RWPE2 (cell line): ENCODE measurements at regions not wholly inside any gene's neighbourhood (a gene's known extent, or its start where the extent isn't known, plus 50 kb on each side); places are given as distances from the start of the nearest gene placed in this dataset.

ENCODE experiments used
- ATAC-seq: fragments of 200-7000 bp; cut with Tn5 transposase; 3 replicates; pipeline ENCODE4 v1.9.1; 2021; ENCODE audit warnings: low read depth
- DNase-seq: peaks from one replicate; pipeline ENCODE4 v3.0.0-alpha.2; 2020; ENCODE audit warnings: low spot score
- H3K27ac ChIP-seq: fragments of 450-650 bp; 2 replicates; pipeline ENCODE4 v1.5.1; 2017; ENCODE audit warnings: mild to moderate bottlenecking; ENCODE audit not compliant: poor library complexity, severe bottlenecking
- H3K27me3 ChIP-seq: fragments of 250-450 bp; sonication (Bioruptor Pico); 2 replicates; pipeline ENCODE4 v1.5.1; 2021; ENCODE audit warnings: mild to moderate bottlenecking, moderate library complexity; ENCODE audit not compliant: insufficient read depth, poor library complexity, severe bottlenecking
- H3K36me3 ChIP-seq: fragments of 250-450 bp; sonication (Bioruptor Pico); 2 replicates; pipeline ENCODE4 v1.5.1; 2020; ENCODE audit warnings: low read depth, mild to moderate bottlenecking, moderate library complexity
- H3K4me1 ChIP-seq: fragments of 250-450 bp; sonication (Bioruptor Pico); 2 replicates; pipeline ENCODE4 v1.5.1; 2021; ENCODE audit warnings: mild to moderate bottlenecking, moderate library complexity; ENCODE audit not compliant: insufficient read depth, poor library complexity, severe bottlenecking
- H3K4me3 ChIP-seq: fragments of 250-450 bp; sonication (Bioruptor Pico); 2 replicates; pipeline ENCODE4 v1.5.1; 2021; ENCODE audit warnings: mild to moderate bottlenecking, moderate library complexity; ENCODE audit not compliant: severe bottlenecking
- H3K9me3 ChIP-seq: fragments of 250-450 bp; sonication (Bioruptor Pico); 2 replicates; pipeline ENCODE4 v1.5.1; 2021; ENCODE audit warnings: mild to moderate bottlenecking, moderate library complexity; ENCODE audit not compliant: severe bottlenecking
- TF ChIP-seq, protein P1 (sequence below): fragments of 450-650 bp; IDR thresholded peaks from one replicate; pipeline ENCODE4 v1.5.1; 2017; ENCODE audit warnings: mild to moderate bottlenecking, moderate library complexity; ENCODE audit not compliant: poor library complexity, severe bottlenecking

DNA sequence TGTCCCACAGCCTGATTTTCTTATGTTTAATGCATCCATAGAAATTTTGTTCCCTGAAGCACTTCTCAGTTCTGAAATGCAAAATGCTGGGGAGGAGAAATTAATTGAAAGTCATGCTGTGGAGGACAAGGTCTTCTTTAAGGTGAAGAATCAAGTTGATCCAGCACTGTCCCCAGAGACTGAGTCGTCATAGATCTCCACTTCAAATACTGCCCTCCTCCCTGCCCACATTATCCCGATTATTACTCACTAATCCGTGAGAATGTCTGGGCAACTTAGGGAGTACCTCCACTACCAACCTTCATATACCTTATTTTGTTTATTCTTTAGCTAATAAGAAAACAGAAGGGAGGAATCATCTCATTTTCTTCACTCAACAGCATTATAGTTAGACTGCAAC, 70.0 kb upstream of the FMN2 start:
- Histone ChIP-seq H3K36me3 (no peaks in the 10 kb centered on the region), H3K9me3 (no peaks in the 10 kb centered on the region), H3K4me1 (no peaks in the 10 kb centered on the region), H3K27me3 (no peaks in the 10 kb centered on the region), H3K4me3 (no peak overlapping the region), H3K27ac (no peak overlapping the region)
- DNase-seq (no peak), ATAC-seq (no peak)
- TF ChIP-seq, protein P1, sequence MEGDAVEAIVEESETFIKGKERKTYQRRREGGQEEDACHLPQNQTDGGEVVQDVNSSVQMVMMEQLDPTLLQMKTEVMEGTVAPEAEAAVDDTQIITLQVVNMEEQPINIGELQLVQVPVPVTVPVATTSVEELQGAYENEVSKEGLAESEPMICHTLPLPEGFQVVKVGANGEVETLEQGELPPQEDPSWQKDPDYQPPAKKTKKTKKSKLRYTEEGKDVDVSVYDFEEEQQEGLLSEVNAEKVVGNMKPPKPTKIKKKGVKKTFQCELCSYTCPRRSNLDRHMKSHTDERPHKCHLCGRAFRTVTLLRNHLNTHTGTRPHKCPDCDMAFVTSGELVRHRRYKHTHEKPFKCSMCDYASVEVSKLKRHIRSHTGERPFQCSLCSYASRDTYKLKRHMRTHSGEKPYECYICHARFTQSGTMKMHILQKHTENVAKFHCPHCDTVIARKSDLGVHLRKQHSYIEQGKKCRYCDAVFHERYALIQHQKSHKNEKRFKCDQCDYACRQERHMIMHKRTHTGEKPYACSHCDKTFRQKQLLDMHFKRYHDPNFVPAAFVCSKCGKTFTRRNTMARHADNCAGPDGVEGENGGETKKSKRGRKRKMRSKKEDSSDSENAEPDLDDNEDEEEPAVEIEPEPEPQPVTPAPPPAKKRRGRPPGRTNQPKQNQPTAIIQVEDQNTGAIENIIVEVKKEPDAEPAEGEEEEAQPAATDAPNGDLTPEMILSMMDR, result no peak

DNA sequence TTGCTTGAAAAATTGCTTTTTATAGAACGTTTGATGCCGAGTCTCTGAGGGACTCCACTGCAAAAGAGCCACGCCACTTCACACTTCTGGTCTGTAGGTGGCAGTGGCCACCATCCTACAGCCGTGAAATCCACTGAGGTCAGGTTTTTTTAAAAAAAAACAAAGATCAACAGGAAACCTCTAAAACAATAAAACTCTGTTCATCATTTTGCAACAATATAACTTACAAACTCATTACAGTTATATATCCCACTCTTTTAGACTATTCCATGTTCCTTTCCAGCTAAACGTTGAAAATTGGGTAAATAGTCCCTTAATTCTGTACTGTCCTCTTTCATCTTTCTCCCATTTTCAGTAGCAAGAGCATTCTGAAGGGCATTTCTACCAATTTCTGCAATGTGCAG, 64.6 kb upstream of the FMN2 start:
- Histone ChIP-seq H3K27me3 (no peaks in the 10 kb centered on the region), H3K4me1 (peaks cover 4% of the 10 kb centered on the region), H3K36me3 (no peaks in the 10 kb centered on the region), H3K4me3 (no peak overlapping the region), H3K9me3 (no peaks in the 10 kb centered on the region), H3K27ac (no peak overlapping the region)
- ATAC-seq, result peak; percentile 61; the same call in 1 of the 3 replicates
- DNase-seq, result no peak
- TF ChIP-seq, protein P1, result peak; percentile 80

DNA sequence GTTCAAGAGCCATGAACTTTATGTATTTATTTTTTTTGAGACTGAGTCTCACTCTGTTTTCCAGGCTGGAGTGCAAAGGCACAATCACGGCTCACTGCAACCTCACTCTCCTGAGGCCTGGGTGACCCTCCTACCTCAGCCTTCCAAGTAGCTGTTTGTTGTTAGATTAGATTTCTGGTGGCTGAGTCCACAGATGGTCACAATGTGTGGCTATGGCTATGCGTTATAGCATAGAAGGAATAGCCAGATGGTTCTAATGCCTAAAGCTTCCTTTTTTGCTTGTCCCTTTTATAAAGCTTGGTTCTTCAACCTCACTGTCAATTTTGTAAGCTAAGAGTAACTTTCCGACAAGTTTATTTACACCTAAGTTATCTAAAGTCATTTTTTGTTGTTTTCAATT, 62.3 kb upstream of the FMN2 start:
- Histone ChIP-seq H3K27ac (no peak overlapping the region), H3K4me1 (peaks cover 4% of the 10 kb centered on the region), H3K36me3 (no peaks in the 10 kb centered on the region), H3K4me3 (no peak overlapping the region), H3K27me3 (no peaks in the 10 kb centered on the region), H3K9me3 (no peaks in the 10 kb centered on the region)
- DNase-seq (no peak), ATAC-seq (no peak)
- TF ChIP-seq, protein P1, result no peak

DNA sequence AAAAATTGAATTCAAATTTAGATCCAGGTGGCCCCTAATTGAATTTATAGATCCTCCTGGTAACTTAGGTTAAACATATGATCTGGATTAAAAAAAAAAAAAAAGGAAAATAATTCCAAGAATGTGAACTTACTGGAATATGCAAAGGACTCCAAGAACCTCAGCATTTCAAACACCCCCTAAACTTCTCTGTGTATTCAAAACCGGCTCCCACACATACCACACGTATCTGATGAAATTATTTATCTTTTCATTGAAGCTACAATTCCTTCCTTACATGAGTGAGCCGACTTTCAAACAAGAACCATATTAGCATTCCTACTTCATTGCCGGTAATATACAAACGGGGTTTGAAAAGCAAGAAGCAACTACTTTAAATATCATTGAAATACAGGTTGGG, 61.4 kb upstream of the FMN2 start:
- TF ChIP-seq, protein P1, result no peak
- H3K27me3 ChIP-seq, result no peaks in the 10 kb centered on the region
- ATAC-seq (no peak), DNase-seq (no peak)
- no peak overlapping the region for H3K27ac ChIP-seq
- no peaks in the 10 kb centered on the region for H3K36me3 ChIP-seq
- no peaks in the 10 kb centered on the region for H3K9me3 ChIP-seq
- H3K4me3 ChIP-seq, result no peak overlapping the region
- peaks cover 4% of the 10 kb centered on the region for H3K4me1 ChIP-seq

DNA sequence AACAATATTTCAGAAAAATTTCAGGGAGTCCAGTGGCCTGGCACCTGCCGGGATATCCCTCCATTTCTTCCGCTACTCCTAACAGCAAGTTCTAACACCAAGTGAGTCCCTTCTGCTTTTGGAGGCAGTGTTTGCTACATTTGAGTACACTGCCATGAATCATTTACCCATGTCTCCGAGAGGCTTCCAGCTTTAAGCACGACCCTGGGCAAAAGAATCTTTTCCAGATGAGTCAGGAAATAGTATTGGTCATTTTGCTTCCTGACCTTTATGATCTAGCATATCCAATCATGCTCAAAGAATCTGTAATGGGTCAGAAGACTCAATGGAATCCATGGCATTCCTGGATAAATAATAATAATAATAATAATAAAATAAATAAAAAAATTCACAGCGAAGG, 60.7 kb upstream of the FMN2 start:
- DNase-seq (no peak), ATAC-seq (peak; percentile 96)
- no peaks in the 10 kb centered on the region for H3K36me3 ChIP-seq
- H3K27ac ChIP-seq, result peak overlapping the region; percentile 41
- no peaks in the 10 kb centered on the region for H3K9me3 ChIP-seq
- no peak overlapping the region for H3K4me3 ChIP-seq
- H3K4me1 ChIP-seq, result peaks cover 4% of the 10 kb centered on the region
- no peaks in the 10 kb centered on the region for H3K27me3 ChIP-seq
- TF ChIP-seq, protein P1, result no peak
